Inferior parietal cortex (tissue), 1 donor: ENCODE measurements at regions not wholly inside any gene's neighbourhood (a gene's known extent, or its start where the extent isn't known, plus 50 kb on each side); places are given as distances from the start of the nearest gene placed in this dataset.

Source experiments
- DNase-seq: peaks from one replicate; pipeline ENCODE4 v3.0.0-alpha.2; 2016; ENCODE audit errors: extremely low spot score

GRCh38 chr19:30083125-30083681, 141.2 kb downstream of the URI1 start:
- DNase-seq: no peak

GRCh38 chr19:30083701-30084156, 141.7 kb downstream of the URI1 start:
- no peak for DNase-seq

GRCh38 chr19:30084390-30084819, 142.4 kb downstream of the URI1 start:
- DNase-seq: no peak

GRCh38 chr19:30085394-30085793, 143.4 kb downstream of the URI1 start:
- DNase-seq: no peak

- DNase-seq: no peak
Measured at GRCh38 chr19:30086220-30086619, 144.2 kb downstream of the URI1 start.

- DNase-seq: no peak
Measured at GRCh38 chr19:30086916-30087315, 144.9 kb downstream of the URI1 start.

GRCh38 chr19:30087381-30088138, 145.5 kb downstream of the URI1 start:
- DNase-seq: no peak

- DNase-seq: no peak
Measured at GRCh38 chr19:30088567-30088966, 146.5 kb downstream of the URI1 start.

- DNase-seq: no peak
Measured at GRCh38 chr19:30089086-30089665, 147.1 kb downstream of the URI1 start.

GRCh38 chr19:30090476-30090875, 148.4 kb downstream of the URI1 start:
- no peak for DNase-seq

- no peak for DNase-seq
Measured at GRCh38 chr19:30090963-30091362, 148.9 kb downstream of the URI1 start.

- DNase-seq: no peak
Measured at GRCh38 chr19:30091456-30091855, 149.4 kb downstream of the URI1 start.

GRCh38 chr19:30091856-30092255, 149.8 kb downstream of the URI1 start:
- DNase-seq: no peak

- no peak for DNase-seq
Measured at GRCh38 chr19:30092721-30093569, 150.9 kb downstream of the URI1 start.

GRCh38 chr19:30093966-30094755, 152.1 kb downstream of the URI1 start:
- no peak for DNase-seq

GRCh38 chr19:30094756-30095140, 152.7 kb downstream of the URI1 start:
- DNase-seq: no peak

GRCh38 chr19:30095171-30095570, 153.1 kb downstream of the URI1 start:
- DNase-seq: no peak

GRCh38 chr19:30096596-30097370, 154.7 kb downstream of the URI1 start:
- no peak for DNase-seq

- DNase-seq: no peak
Measured at GRCh38 chr19:30097746-30098280, 155.8 kb downstream of the URI1 start.

GRCh38 chr19:30102239-30102638, 160.2 kb downstream of the URI1 start:
- no peak for DNase-seq
